PFSK-1 (cell line): ENCODE measurements at regions not wholly inside any gene's neighbourhood (a gene's known extent, or its start where the extent isn't known, plus 50 kb on each side); places are given as distances from the start of the nearest gene placed in this dataset.

Experiments used
- FOXP2 ChIP-seq: optimal IDR thresholded peaks from 2 replicates; pipeline ENCODE3; 2011; ENCODE audit warnings: borderline replicate concordance, control low read depth, inconsistent platforms; ENCODE audit not compliant: insufficient read depth; ENCODE audit errors: extremely low read length, extremely low read depth
- POLR2AphosphoS5 ChIP-seq: IDR thresholded peaks from 2 replicates; pipeline ENCODE4 v1.6.1; 2012; ENCODE audit warnings: low read depth, mild to moderate bottlenecking, control low read depth, low read length, moderate library complexity
- REST ChIP-seq, 2 experiments: IDR thresholded peaks; 2 replicates each; pipeline versions ENCODE4 v1.6.1 to v1.8.0; 2011 to 2012; ENCODE audit warnings: low read depth in 2 of 2, low read length in 2 of 2, control low read depth in 1 of 2, inconsistent platforms in 1 of 2, mild to moderate bottlenecking in 1 of 2, moderate library complexity in 1 of 2; ENCODE audit not compliant: insufficient read depth in 1 of 2
- SIN3A ChIP-seq: IDR thresholded peaks from 2 replicates; pipeline ENCODE4 v1.6.1; 2012; ENCODE audit warnings: mild to moderate bottlenecking, low read length, moderate library complexity, borderline replicate concordance; ENCODE audit not compliant: insufficient read depth
- TAF1 ChIP-seq: IDR thresholded peaks from 2 replicates; pipeline ENCODE4 v1.6.1; 2012; ENCODE audit warnings: low read length, control low read depth, borderline replicate concordance; ENCODE audit not compliant: insufficient read depth

GRCh38 chr4:136465691-136466090, 1066.6 kb downstream of the PCDH18 start:
- TF ChIP-seq REST (IDR thresholded peaks at IDR 0.05; ENCODE audit: insufficient read depth in 1 of 2, low read depth in 2 of 2, low read length in 2 of 2) = no peak

GRCh38 chr4:136463941-136464340, 1068.4 kb downstream of the PCDH18 start:
- TF ChIP-seq REST (IDR thresholded peaks at IDR 0.05; ENCODE audit: insufficient read depth in 1 of 2, low read depth in 2 of 2, low read length in 2 of 2) (no peak), SIN3A (no peak), POLR2AphosphoS5 (no peak)

- TF ChIP-seq REST (IDR thresholded peaks at IDR 0.05; ENCODE audit: insufficient read depth in 1 of 2, low read depth in 2 of 2, low read length in 2 of 2) = no peak
- TF ChIP-seq SIN3A = no peak
- no peak for TF ChIP-seq FOXP2
- no peak for TF ChIP-seq POLR2AphosphoS5
- TF ChIP-seq TAF1 = no peak
These were observed 1070.8 kb downstream of the PCDH18 start for GRCh38 chr4:136461533-136461932.

- TF ChIP-seq REST (IDR thresholded peaks at IDR 0.05; ENCODE audit: insufficient read depth in 1 of 2, low read depth in 2 of 2, low read length in 2 of 2) = no peak
- TF ChIP-seq FOXP2 = no peak
- TF ChIP-seq TAF1 = no peak
- no peak for TF ChIP-seq POLR2AphosphoS5
- no peak for TF ChIP-seq SIN3A
These were observed 1074.0 kb downstream of the PCDH18 start for GRCh38 chr4:136458326-136458725.

GRCh38 chr4:136457577-136457976, 1074.7 kb downstream of the PCDH18 start:
- TF ChIP-seq POLR2AphosphoS5 = no peak
- no peak for TF ChIP-seq SIN3A
- no peak for TF ChIP-seq TAF1
- no peak for TF ChIP-seq FOXP2
- no peak for TF ChIP-seq REST (IDR thresholded peaks at IDR 0.05; ENCODE audit: insufficient read depth in 1 of 2, low read depth in 2 of 2, low read length in 2 of 2)
